Left lung (tissue), 4 donors: ENCODE measurements at regions not wholly inside any gene's neighbourhood (a gene's known extent, or its start where the extent isn't known, plus 50 kb on each side); places are given as distances from the start of the nearest gene placed in this dataset.

Source experiments
- ATAC-seq: fragments of 200-7000 bp; cut with Tn5 transposase; one replicate; pipeline ENCODE4 v1.9.1; 2020; ENCODE audit warnings: moderate library complexity
- DNase-seq, 4 donors: peaks; one replicate each; pipeline ENCODE4 v3.0.0-alpha.2; 2013 to 2020
- H3K27ac ChIP-seq, 2 donors: fragments of 200-600 bp; sonication (generic) in 1 of 2; one replicate each; pipeline versions ENCODE4 v1.5.0 to v1.8.0; 2020 to 2021
- H3K27me3 ChIP-seq, 2 donors: fragments of 200-600 bp; sonication (generic) in 1 of 2; one replicate each; pipeline versions ENCODE4 v1.5.0 to v1.8.0; 2020 to 2021
- H3K36me3 ChIP-seq, 2 donors: fragments of 200-600 bp; sonication (generic) in 1 of 2; one replicate each; pipeline versions ENCODE4 v1.5.0 to v1.8.0; 2020 to 2021
- H3K4me1 ChIP-seq, 2 donors: fragments of 200-600 bp; one replicate each; pipeline ENCODE4 v1.8.0; 2021
- H3K4me3 ChIP-seq, 2 donors: fragments of 200-600 bp; sonication (generic) in 1 of 2; one replicate each; pipeline versions ENCODE4 v1.5.0 to v1.8.0; 2020 to 2021; ENCODE audit warnings: mild to moderate bottlenecking in 1 of 2
- H3K9me3 ChIP-seq, 2 donors: fragments of 200-600 bp; sonication (generic) in 1 of 2; one replicate each; pipeline versions ENCODE4 v1.5.0 to v1.8.0; 2020 to 2021
- CTCF ChIP-seq, 2 donors: fragments of 200-600 bp; sonication (generic) in 1 of 2; IDR thresholded peaks; one replicate each; pipeline versions ENCODE4 v1.5.0 to v1.8.0; 2021; ENCODE audit warnings: antibody characterized with exemption in 2 of 2
- intact Hi-C, 2 donors: fragments of 100-400 bp; cut with DNase I; formaldehyde crosslinking; loops; one replicate each; pipeline versions ENCODE4 v1.11.2 to v1.14.2; 2022
- donor health status: DM: no; HTN: yes; CAD: no.
- donor health status: DM: no; HTN: no; CAD: no.

DNA sequence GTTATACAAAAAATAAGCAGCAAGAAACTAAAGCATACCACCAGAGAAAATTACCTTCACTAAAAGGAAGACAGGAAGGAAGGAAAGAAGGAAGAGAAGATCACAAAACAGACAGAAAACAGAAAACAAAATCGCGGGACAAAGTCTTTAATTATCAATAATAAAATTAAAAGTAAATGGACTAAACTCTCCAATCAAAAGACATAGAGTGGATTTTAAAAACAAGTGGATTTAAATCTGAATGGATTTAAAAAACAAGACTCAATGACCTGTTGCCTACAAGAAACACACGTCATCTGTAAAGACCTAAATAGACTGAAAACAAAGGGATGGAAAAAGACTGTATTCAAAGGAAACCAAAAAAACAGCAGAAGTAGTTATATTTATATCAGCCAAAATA lies 75.7 kb upstream of the MAGI3 start:
- intact Hi-C loops = no loop called here
- no peak for ATAC-seq
- Histone ChIP-seq H3K27ac (no peak overlapping the region), H3K4me3 (no peak overlapping the region), H3K9me3 (peaks cover 0 to 7% of the 10 kb centered on the region in 2 donors), H3K27me3 (no peaks in the 10 kb centered on the region), H3K36me3 (no peaks in the 10 kb centered on the region), H3K4me1 (no peaks in the 10 kb centered on the region)
- TF ChIP-seq CTCF (IDR thresholded peaks at IDR 0.05) = no peak
- DNase-seq = no peak

DNA sequence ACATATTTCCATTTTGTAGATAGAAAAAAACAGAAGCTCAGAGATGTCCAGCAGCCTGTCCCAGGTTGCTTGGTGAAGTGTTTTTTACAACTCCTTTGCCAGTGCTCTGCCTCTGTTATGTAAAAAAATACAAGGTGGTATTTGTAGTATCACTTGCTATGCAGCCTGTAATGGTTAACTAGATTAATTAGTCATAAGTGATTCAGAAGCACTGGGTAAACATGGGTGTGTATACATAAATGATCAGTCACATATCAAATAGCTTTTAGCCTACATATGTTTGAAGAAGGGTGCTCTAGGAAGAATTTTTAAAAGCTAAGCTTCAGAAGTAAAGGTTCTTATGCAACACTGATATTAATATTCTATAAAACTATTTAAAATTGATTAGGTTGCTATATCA lies 70.0 kb upstream of the MAGI3 start:
- no peak for TF ChIP-seq CTCF (IDR thresholded peaks at IDR 0.05)
- ATAC-seq (peak; percentile 86), DNase-seq (no peak)
- Histone ChIP-seq H3K27me3 (no peaks in the 10 kb centered on the region), H3K9me3 (peaks cover 0 to 3% of the 10 kb centered on the region in 2 donors), H3K27ac (peak overlapping the region; percentile 2 to 41), H3K4me1 (no peaks in the 10 kb centered on the region), H3K4me3 (no peak overlapping the region), H3K36me3 (no peaks in the 10 kb centered on the region)
- intact Hi-C loops = no loop called here

GRCh38 chr1:113320972-113321680 lies 69.2 kb upstream of the MAGI3 start:
- Histone ChIP-seq H3K9me3 (peaks cover 0 to 3% of the 10 kb centered on the region in 2 donors), H3K4me3 (no peak overlapping the region), H3K36me3 (no peaks in the 10 kb centered on the region), H3K4me1 (no peaks in the 10 kb centered on the region), H3K27ac (peak overlapping the region; percentile 2 to 41), H3K27me3 (no peaks in the 10 kb centered on the region)
- peak in 1 of 4 donors; percentile 31 for DNase-seq
- TF ChIP-seq CTCF (IDR thresholded peaks at IDR 0.05) = no peak
- peak; percentile 82 for ATAC-seq
- intact Hi-C loops = no loop called here

- intact Hi-C loops = no loop called here
- H3K9me3 ChIP-seq = peaks cover 0 to 3% of the 10 kb centered on the region in 2 donors
- DNase-seq (no peak), ATAC-seq (peak; percentile 14)
- no peaks in the 10 kb centered on the region for H3K27me3 ChIP-seq
- TF ChIP-seq CTCF (IDR thresholded peaks at IDR 0.05) = no peak
- no peaks in the 10 kb centered on the region for H3K4me1 ChIP-seq
- H3K4me3 ChIP-seq = no peak overlapping the region
- peak overlapping the region; percentile 14 to 30 for H3K27ac ChIP-seq
- H3K36me3 ChIP-seq = no peaks in the 10 kb centered on the region
Observed at GRCh38 chr1:113321771-113322387, 68.4 kb upstream of the MAGI3 start.

DNA sequence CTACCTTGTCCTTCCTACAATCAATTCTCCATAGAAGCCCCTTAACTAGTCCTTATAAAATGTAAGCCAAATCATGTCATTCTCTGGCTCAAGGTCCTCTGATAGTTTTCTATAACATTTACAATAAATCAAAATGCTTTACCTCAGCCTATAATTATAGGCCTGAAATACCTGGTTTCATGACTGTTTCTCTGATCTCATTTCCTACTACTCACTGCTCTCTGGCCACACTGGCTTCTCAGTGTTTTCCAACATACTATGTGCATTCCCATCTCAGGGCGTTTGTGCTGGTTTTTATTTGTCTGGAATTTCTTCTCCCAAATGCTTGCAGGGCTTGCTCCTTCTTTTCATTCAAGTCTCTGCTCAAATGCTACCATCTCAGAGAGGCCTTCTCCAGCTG lies 67.9 kb upstream of the MAGI3 start:
- peak overlapping the region in 1 of 2 donors; percentile 30 for H3K27ac ChIP-seq
- no peak for TF ChIP-seq CTCF (IDR thresholded peaks at IDR 0.05)
- no peak for ATAC-seq

More for the DNA sequence above, 67.9 kb upstream of the MAGI3 start:
- no peaks in the 10 kb centered on the region for H3K27me3 ChIP-seq
- intact Hi-C loops = no loop called here
- H3K4me3 ChIP-seq = no peak overlapping the region
- no peaks in the 10 kb centered on the region for H3K4me1 ChIP-seq
- no peaks in the 10 kb centered on the region for H3K9me3 ChIP-seq
- no peaks in the 10 kb centered on the region for H3K36me3 ChIP-seq
- no peak for DNase-seq
